ENCODE measurements at regions not wholly inside any gene's neighbourhood (a gene's known extent, or its start where the extent isn't known, plus 50 kb on each side); places are given as distances from the start of the nearest gene placed in this dataset.

GRCh38 chr11:19403196-19403895 is 162.6 kb upstream of the E2F8 start:
- H4K91ac ChIP-seq (ENCODE audit: low read depth, low read length, poor library complexity) = no peak overlapping the region
- no peak overlapping the region for H3K4me2 ChIP-seq (ENCODE audit: insufficient read depth, low read length, poor library complexity, severe bottlenecking)
- no peaks in the 10 kb centered on the region for H3K27me3 ChIP-seq (ENCODE audit: control insufficient read depth in 3 of 3, insufficient read depth in 3 of 3, low read depth in 1 of 3, low read length in 3 of 3)
- no peak overlapping the region for H3K9ac ChIP-seq (ENCODE audit: low read depth, low read length, poor library complexity)
- H2AFZ ChIP-seq (ENCODE audit: low read length) = no peak overlapping the region
- H3K23ac ChIP-seq (ENCODE audit: low read depth, low read length, poor library complexity) = no peak overlapping the region
- no peak overlapping the region for H2AK5ac ChIP-seq (ENCODE audit: low read depth, low read length)
- peaks cover 4 to 13% of the 10 kb centered on the region in 2 donors for H3K4me1 ChIP-seq (ENCODE audit: control insufficient read depth in 2 of 2, insufficient read depth in 1 of 2, low read depth in 1 of 2, low read length in 2 of 2)
- H3K14ac ChIP-seq (ENCODE audit: low read length) = no peak overlapping the region
- H3K27ac ChIP-seq (replicated peaks; ENCODE audit: low read length) = no peak overlapping the region
- no peak overlapping the region for H2BK12ac ChIP-seq (ENCODE audit: low read length)
- H3K36me3 ChIP-seq (replicated peaks in 1 of 2; ENCODE audit: control insufficient read depth in 2 of 2, insufficient read depth in 2 of 2, low read length in 2 of 2) = no peaks in the 10 kb centered on the region
- no peak overlapping the region for H3K4me3 ChIP-seq (ENCODE audit: low read length in 2 of 2)
- no peak for DNase-seq (ENCODE audit: low spot score)
- H3K4ac ChIP-seq (ENCODE audit: low read length) = no peak overlapping the region
- 100% methylated on average over 1 of the region's 7 CpGs; no CpG with 5 or more reads in 1 of the 2 donors for WGBS, 2 donors (ENCODE audit: extremely low coverage in 2 of 2, insufficient read length in 2 of 2, insufficient replicate concordance in 1 of 2)
- H3K18ac ChIP-seq (ENCODE audit: low read length) = no peak overlapping the region
- H2BK120ac ChIP-seq (ENCODE audit: low read depth, low read length) = no peak overlapping the region
- H3K9me3 ChIP-seq (replicated peaks in 1 of 2; ENCODE audit: control insufficient read depth in 2 of 2, insufficient read depth in 1 of 2, low read depth in 1 of 2, low read length in 2 of 2) = no peaks in the 10 kb centered on the region
- no peak overlapping the region for H2BK5ac ChIP-seq (ENCODE audit: low read length)
- no peak overlapping the region for H2BK15ac ChIP-seq (ENCODE audit: low read length)
- H3K79me1 ChIP-seq (ENCODE audit: low read depth, low read length) = no peaks in the 10 kb centered on the region
- H4K8ac ChIP-seq (ENCODE audit: low read depth, low read length) = no peak overlapping the region

GRCh38 chr11:19400296-19400695 is 159.6 kb upstream of the E2F8 start:
- H4K8ac ChIP-seq (ENCODE audit: low read depth, low read length) = no peak overlapping the region
- no peak overlapping the region for H2BK15ac ChIP-seq (ENCODE audit: low read length)
- no peak for DNase-seq (ENCODE audit: low spot score)
- no peak overlapping the region for H2AFZ ChIP-seq (ENCODE audit: low read length)
- no peak overlapping the region for H3K14ac ChIP-seq (ENCODE audit: low read length)
- no peak overlapping the region for H2AK5ac ChIP-seq (ENCODE audit: low read depth, low read length)
- no peaks in the 10 kb centered on the region for H3K9me3 ChIP-seq (replicated peaks in 1 of 2; ENCODE audit: control insufficient read depth in 2 of 2, insufficient read depth in 1 of 2, low read depth in 1 of 2, low read length in 2 of 2)
- no peak overlapping the region for H3K9ac ChIP-seq (ENCODE audit: low read depth, low read length, poor library complexity)
- H3K27ac ChIP-seq (replicated peaks; ENCODE audit: low read length) = no peak overlapping the region
- no peak overlapping the region for H4K91ac ChIP-seq (ENCODE audit: low read depth, low read length, poor library complexity)
- no peaks in the 10 kb centered on the region for H3K36me3 ChIP-seq (replicated peaks in 1 of 2; ENCODE audit: control insufficient read depth in 2 of 2, insufficient read depth in 2 of 2, low read length in 2 of 2)
- no peak overlapping the region for H3K4me2 ChIP-seq (ENCODE audit: insufficient read depth, low read length, poor library complexity, severe bottlenecking)
- H2BK12ac ChIP-seq (ENCODE audit: low read length) = no peak overlapping the region
- no peaks in the 10 kb centered on the region for H3K27me3 ChIP-seq (ENCODE audit: control insufficient read depth in 3 of 3, insufficient read depth in 3 of 3, low read depth in 1 of 3, low read length in 3 of 3)
- H3K23ac ChIP-seq (ENCODE audit: low read depth, low read length, poor library complexity) = no peak overlapping the region
- no peaks in the 10 kb centered on the region for H3K79me1 ChIP-seq (ENCODE audit: low read depth, low read length)
- H3K4ac ChIP-seq (ENCODE audit: low read length) = no peak overlapping the region
- H2BK5ac ChIP-seq (ENCODE audit: low read length) = no peak overlapping the region
- no peak overlapping the region for H2BK120ac ChIP-seq (ENCODE audit: low read depth, low read length)
- no CpG with 5 or more reads among the region's 5 CpGs for WGBS, 2 donors (ENCODE audit: extremely low coverage in 2 of 2, insufficient read length in 2 of 2, insufficient replicate concordance in 1 of 2)
- H3K4me3 ChIP-seq (ENCODE audit: low read length in 2 of 2) = no peak overlapping the region
- H3K4me1 ChIP-seq (ENCODE audit: control insufficient read depth in 2 of 2, insufficient read depth in 1 of 2, low read depth in 1 of 2, low read length in 2 of 2) = peaks cover 0 to 12% of the 10 kb centered on the region in 2 donors
- H3K18ac ChIP-seq (ENCODE audit: low read length) = no peak overlapping the region

GRCh38 chr11:19398772-19399527 is 158.2 kb upstream of the E2F8 start:
- H3K23ac ChIP-seq (ENCODE audit: low read depth, low read length, poor library complexity) = no peak overlapping the region
- no peak overlapping the region for H2BK5ac ChIP-seq (ENCODE audit: low read length)
- no peak overlapping the region for H2AFZ ChIP-seq (ENCODE audit: low read length)
- H3K18ac ChIP-seq (ENCODE audit: low read length) = no peak overlapping the region
- H2BK12ac ChIP-seq (ENCODE audit: low read length) = no peak overlapping the region
- DNase-seq (ENCODE audit: low spot score) = no peak
- no peaks in the 10 kb centered on the region for H3K27me3 ChIP-seq (ENCODE audit: control insufficient read depth in 3 of 3, insufficient read depth in 3 of 3, low read depth in 1 of 3, low read length in 3 of 3)
- peaks cover 0 to 12% of the 10 kb centered on the region in 2 donors for H3K4me1 ChIP-seq (ENCODE audit: control insufficient read depth in 2 of 2, insufficient read depth in 1 of 2, low read depth in 1 of 2, low read length in 2 of 2)
- H3K9ac ChIP-seq (ENCODE audit: low read depth, low read length, poor library complexity) = no peak overlapping the region
- H3K27ac ChIP-seq (replicated peaks; ENCODE audit: low read length) = no peak overlapping the region
- H3K79me1 ChIP-seq (ENCODE audit: low read depth, low read length) = no peaks in the 10 kb centered on the region
- H4K91ac ChIP-seq (ENCODE audit: low read depth, low read length, poor library complexity) = no peak overlapping the region
- H2BK15ac ChIP-seq (ENCODE audit: low read length) = no peak overlapping the region
- H3K36me3 ChIP-seq (replicated peaks in 1 of 2; ENCODE audit: control insufficient read depth in 2 of 2, insufficient read depth in 2 of 2, low read length in 2 of 2) = no peaks in the 10 kb centered on the region
- WGBS, 2 donors (ENCODE audit: extremely low coverage in 2 of 2, insufficient read length in 2 of 2, insufficient replicate concordance in 1 of 2) = no CpG with 5 or more reads among the region's 9 CpGs
- no peak overlapping the region for H3K4me2 ChIP-seq (ENCODE audit: insufficient read depth, low read length, poor library complexity, severe bottlenecking)
- H3K14ac ChIP-seq (ENCODE audit: low read length) = no peak overlapping the region
- H2AK5ac ChIP-seq (ENCODE audit: low read depth, low read length) = no peak overlapping the region
- H2BK120ac ChIP-seq (ENCODE audit: low read depth, low read length) = no peak overlapping the region
- H3K4me3 ChIP-seq (ENCODE audit: low read length in 2 of 2) = no peak overlapping the region
- H3K9me3 ChIP-seq (replicated peaks in 1 of 2; ENCODE audit: control insufficient read depth in 2 of 2, insufficient read depth in 1 of 2, low read depth in 1 of 2, low read length in 2 of 2) = no peaks in the 10 kb centered on the region
- no peak overlapping the region for H4K8ac ChIP-seq (ENCODE audit: low read depth, low read length)
- H3K4ac ChIP-seq (ENCODE audit: low read length) = no peak overlapping the region

GRCh38 chr11:19398273-19398672 is 157.5 kb upstream of the E2F8 start:
- no peak overlapping the region for H2BK120ac ChIP-seq (ENCODE audit: low read depth, low read length)
- H3K4me3 ChIP-seq (ENCODE audit: low read length in 2 of 2) = no peak overlapping the region
- no peak overlapping the region for H2AK5ac ChIP-seq (ENCODE audit: low read depth, low read length)
- H2BK15ac ChIP-seq (ENCODE audit: low read length) = no peak overlapping the region
- no peaks in the 10 kb centered on the region for H3K36me3 ChIP-seq (replicated peaks in 1 of 2; ENCODE audit: control insufficient read depth in 2 of 2, insufficient read depth in 2 of 2, low read length in 2 of 2)
- no peaks in the 10 kb centered on the region for H3K9me3 ChIP-seq (replicated peaks in 1 of 2; ENCODE audit: control insufficient read depth in 2 of 2, insufficient read depth in 1 of 2, low read depth in 1 of 2, low read length in 2 of 2)
- H3K27ac ChIP-seq (replicated peaks; ENCODE audit: low read length) = no peak overlapping the region
- H3K23ac ChIP-seq (ENCODE audit: low read depth, low read length, poor library complexity) = no peak overlapping the region
- no peak overlapping the region for H4K8ac ChIP-seq (ENCODE audit: low read depth, low read length)
- H3K14ac ChIP-seq (ENCODE audit: low read length) = no peak overlapping the region
- H4K91ac ChIP-seq (ENCODE audit: low read depth, low read length, poor library complexity) = no peak overlapping the region
- no peak overlapping the region for H3K4ac ChIP-seq (ENCODE audit: low read length)
- H2BK5ac ChIP-seq (ENCODE audit: low read length) = no peak overlapping the region
- H3K27me3 ChIP-seq (ENCODE audit: control insufficient read depth in 3 of 3, insufficient read depth in 3 of 3, low read depth in 1 of 3, low read length in 3 of 3) = no peaks in the 10 kb centered on the region
- no peaks in the 10 kb centered on the region for H3K79me1 ChIP-seq (ENCODE audit: low read depth, low read length)
- DNase-seq (ENCODE audit: low spot score) = no peak
- no peak overlapping the region for H3K9ac ChIP-seq (ENCODE audit: low read depth, low read length, poor library complexity)
- H3K4me1 ChIP-seq (ENCODE audit: control insufficient read depth in 2 of 2, insufficient read depth in 1 of 2, low read depth in 1 of 2, low read length in 2 of 2) = peaks cover 0 to 12% of the 10 kb centered on the region in 2 donors
- no peak overlapping the region for H2BK12ac ChIP-seq (ENCODE audit: low read length)
- no peak overlapping the region for H2AFZ ChIP-seq (ENCODE audit: low read length)
- H3K18ac ChIP-seq (ENCODE audit: low read length) = no peak overlapping the region
- no CpG with 5 or more reads among the region's 5 CpGs for WGBS, 2 donors (ENCODE audit: extremely low coverage in 2 of 2, insufficient read length in 2 of 2, insufficient replicate concordance in 1 of 2)
- no peak overlapping the region for H3K4me2 ChIP-seq (ENCODE audit: insufficient read depth, low read length, poor library complexity, severe bottlenecking)

Measured in neuronal stem cell (in vitro differentiated cells).